GM18505 (cell line): ENCODE measurements at regions not wholly inside any gene's neighbourhood (a gene's known extent, or its start where the extent isn't known, plus 50 kb on each side); places are given as distances from the start of the nearest gene placed in this dataset.

Experiments used
- ATAC-seq: cut with Tn5 transposase; IDR thresholded peaks from one replicate; pipeline ENCODE4 v1.9.1; 2021; ENCODE audit not compliant: unreplicated experiment
- POLR2A ChIP-seq: IDR thresholded peaks from 4 replicates; pipeline ENCODE4 v1.6.1; 2011; ENCODE audit warnings: borderline replicate concordance; ENCODE audit not compliant: insufficient read depth, insufficient read length; ENCODE audit errors: extremely low read depth

DNA sequence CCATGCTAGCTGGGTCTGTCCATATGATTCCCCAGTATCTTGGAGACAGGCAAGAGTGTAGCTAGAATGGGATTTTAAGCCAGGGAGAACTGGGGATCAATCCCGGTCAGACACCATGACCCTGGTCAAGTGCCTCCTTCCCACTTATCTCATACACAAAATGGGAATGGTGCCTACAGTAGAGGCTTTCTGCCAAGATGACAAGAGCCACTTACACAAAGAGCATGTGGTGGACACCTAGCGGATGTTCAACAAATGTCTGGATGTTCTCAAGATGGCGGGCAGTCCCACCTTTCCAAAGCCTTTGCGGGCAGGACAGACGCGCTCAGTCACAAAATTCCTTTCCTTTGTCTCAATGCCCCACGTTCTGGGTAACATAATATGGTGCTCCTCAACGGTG lies 57.3 kb downstream of the MAF start:
- ATAC-seq: no peak
- TF ChIP-seq POLR2A: no peak

DNA sequence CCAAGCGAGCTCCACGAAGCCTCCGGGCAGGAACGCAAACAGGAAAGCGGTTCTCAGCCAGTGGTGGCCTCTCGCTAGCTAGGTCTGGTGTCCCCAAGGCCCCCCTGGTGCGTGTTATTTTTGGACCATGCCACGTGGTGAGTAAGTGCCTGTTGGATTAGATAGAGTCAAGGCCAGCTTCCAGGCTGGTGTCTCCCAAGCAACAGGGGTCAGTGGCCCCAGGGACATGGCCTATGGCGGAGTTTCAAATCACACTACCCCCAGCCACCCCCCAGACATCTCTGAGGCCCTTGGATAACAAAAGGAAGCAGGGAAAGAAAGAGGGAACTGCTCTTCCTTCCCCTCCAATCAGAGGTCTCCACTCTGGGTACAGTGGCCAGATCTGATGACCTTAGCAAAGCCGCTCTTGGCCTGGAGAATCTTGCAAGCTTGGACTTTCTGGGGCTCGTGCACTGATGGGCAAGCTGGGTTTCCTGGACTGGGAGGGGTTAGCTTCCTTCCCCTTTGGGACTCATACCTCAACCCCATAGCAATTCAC lies 58.2 kb downstream of the MAF start:
- ATAC-seq: no peak
- TF ChIP-seq POLR2A: no peak

DNA sequence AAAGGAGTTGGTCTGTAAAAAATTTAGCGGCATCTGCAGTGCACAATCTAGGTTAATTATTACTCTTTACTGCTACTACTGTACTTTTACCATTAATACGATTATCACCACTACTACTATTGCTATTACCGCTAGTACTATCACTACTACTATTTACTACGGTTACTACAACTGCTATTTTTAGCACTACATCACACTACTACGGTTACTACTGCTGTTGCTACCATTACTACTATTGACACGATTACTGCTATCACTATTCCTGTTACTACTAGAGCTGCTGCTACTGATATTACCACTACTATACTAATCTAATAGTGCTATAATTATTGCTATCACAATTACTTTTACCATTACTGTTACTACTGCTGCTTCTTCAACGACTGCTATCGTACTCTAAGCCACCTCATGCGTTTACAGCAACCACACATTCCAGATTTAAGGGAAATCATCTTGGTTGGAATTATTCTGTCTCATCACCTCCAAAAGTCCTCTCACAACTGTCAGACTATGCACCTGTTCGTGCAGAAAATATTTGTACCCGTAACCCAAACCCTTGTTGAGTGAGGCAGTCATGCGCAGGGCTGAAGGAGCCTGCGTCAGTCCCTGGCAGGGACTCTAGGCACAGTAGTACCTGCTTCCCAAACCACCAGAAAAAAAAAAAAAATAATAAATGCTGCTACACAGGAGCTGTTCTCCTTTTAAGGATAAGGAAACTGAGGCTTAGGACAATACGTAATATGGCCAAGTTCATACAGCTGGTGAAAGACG lies 59.5 kb downstream of the MAF start:
- no peak for TF ChIP-seq POLR2A
- no peak for ATAC-seq

DNA sequence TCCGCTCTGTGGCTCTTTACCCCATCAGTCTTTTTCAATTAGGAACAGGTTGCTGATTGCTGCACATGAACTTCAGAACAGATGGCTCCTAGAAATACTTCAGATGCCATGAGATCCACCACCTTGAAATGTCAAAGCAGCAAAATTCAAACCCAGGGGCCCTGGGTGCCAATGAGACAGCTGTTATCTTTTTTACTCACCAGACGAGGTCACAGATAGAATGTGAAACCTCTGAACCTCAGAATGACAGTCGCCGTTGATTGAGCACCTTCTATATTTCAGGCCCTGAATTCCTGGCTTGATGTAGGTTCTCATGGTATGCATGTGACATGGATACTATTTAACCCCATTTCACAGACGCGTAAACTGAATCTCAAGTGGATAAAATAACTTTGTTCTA lies 63.0 kb downstream of the MAF start:
- TF ChIP-seq POLR2A: no peak
- ATAC-seq: no peak

DNA sequence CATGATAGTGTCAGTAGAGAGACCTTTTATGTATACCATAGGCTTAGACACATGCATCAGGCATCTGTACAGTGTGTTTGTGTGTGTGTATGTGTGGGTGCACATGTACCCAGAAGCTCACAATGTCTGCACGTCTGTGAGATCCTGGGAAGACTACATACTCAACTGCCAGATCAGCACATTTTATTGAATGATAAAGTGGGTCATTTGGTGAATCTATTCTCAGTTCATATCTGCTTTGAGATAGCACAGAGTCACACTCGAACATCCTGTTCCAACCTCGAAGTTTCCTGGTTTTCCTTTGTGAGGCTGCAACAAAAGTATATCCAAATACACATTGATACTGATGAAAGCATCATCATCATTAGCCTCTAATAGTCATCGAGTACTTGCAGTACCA lies 63.6 kb downstream of the MAF start:
- TF ChIP-seq POLR2A: no peak
- ATAC-seq: no peak

DNA sequence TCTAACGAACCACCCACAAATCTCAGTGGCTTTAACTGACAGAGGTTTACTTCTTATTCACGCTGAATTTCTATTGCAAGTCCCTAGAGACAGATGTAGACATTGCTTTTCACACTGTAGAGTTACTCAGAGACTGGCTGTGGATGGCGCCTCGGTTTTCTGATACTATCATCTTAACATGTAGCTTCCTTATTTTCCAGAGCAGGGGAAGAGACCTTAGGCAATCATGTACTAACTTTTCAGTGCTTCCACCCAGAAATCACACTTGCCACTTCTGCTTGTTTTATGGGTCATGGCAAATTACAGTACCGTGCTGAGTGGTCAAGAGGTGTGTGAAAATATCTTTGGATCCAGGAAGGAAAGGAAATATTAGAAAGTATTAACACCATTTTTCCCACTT lies 65.4 kb downstream of the MAF start:
- no peak for ATAC-seq
- no peak for TF ChIP-seq POLR2A

DNA sequence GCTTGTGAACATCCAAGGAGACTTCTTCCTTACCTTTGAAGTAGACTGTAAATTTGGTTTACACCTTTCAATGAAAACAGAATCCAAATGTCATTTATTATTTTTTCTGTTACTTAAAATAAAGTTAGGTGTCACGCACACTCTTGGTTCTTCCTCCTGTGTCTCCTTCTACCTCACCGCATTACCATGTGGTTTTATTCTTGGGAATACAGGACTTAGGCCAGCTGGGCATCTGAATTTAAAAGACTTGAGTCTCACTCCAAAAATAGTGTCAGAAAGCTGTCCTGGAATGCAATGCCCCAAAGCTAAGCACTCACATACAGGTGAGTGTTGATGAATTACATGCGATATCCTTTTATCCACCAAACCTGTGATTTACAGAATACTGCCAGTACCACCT lies 66.4 kb downstream of the MAF start:
- no peak for TF ChIP-seq POLR2A
- no peak for ATAC-seq

DNA sequence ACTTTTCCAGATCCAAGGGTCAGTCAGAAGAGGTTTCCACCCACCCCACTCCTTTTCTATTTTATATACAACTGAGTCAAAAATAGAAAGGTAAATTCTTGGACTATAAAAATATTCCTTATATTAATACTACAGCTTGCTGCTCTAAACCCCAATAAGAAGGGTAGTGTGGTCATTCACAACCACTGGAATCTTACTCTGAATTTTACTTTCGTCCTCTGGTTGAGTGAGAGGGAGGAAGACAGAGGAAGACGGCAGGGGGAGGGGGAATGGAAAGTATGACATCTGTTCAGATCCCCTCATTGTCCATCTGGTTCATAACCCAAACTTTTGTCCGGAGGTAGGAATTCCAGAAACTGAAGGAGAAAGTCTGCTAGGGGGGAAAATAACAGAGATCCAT lies 67.2 kb downstream of the MAF start:
- no peak for ATAC-seq
- no peak for TF ChIP-seq POLR2A

DNA sequence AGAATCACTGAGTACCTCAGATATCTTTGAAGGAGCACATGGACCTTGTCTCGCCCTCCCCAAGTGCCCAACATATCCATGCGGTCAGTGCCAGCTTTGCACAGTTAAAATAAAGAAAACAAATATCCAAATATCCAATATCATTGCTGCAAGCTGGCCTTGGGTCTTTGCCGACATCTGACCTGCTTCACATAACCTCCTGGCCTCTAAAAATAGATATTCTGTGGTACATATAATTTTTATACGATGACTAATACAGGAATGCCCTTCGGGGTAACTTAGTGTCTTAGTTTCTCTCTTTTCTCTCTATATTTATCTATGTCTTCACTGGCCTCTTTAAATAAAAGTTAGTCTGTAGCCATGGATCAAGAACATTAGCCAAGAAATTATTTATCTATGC lies 67.8 kb downstream of the MAF start:
- TF ChIP-seq POLR2A: no peak

DNA sequence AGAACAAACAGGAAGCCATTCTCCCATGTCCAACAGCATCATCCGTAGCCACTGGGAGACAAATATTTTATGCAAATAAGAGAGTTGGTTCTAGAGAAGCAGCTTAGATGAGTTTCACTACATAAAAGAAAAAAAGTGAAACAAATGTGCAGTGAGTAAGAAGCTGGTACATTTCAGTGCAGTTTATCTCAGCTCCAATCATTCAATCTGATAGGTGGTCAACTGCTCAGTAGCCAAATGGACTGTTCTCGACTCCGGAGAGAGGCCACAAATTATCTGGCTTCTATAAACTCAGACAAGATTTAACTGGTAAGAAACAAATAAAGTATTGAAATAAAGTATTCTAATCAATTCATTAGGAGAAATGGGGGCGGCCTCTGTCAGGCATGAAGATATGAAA lies 68.3 kb downstream of the MAF start:
- ATAC-seq: no peak
- no peak for TF ChIP-seq POLR2A

More for the DNA sequence above, 67.8 kb downstream of the MAF start:
- ATAC-seq: no peak

DNA sequence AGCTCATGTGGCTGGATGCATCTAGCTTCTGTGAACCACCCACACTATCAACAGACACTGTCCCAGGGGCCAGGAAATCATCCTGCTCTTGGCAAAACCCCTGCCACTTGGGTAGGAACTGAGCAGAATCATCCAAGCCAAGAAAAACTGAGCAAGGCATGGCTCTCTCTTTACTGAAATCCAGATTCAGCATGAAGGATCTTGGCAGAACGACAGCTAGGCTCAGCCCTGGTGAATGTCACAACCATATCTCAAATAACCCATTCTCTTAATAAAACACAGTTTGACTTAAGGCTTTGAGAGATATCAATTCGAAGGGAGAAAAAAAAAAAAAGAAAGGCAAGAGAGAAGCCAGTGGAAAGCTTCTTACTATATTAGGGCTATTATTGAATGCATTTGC lies 72.2 kb downstream of the MAF start:
- no peak for ATAC-seq
- TF ChIP-seq POLR2A: no peak

DNA sequence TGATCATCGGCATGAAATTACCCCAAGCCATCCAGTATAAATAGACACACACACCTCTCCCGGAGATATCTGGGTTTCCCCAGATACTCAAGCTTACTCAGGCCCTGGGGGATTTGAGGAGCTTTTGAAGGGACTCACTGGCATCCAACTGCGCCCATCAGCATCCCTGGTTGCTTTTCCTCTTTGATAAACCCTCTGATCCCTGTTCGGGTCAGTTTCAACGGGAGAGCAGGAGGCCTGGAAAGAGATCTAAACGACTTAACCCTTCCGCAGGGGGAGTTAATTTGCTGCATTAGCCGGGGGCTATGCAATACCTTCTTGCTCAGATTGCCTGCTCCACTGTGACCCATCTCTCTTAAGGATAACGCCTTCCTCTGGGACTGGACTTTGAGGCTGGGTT lies 76.6 kb downstream of the MAF start:
- TF ChIP-seq POLR2A: no peak
- ATAC-seq: no peak

DNA sequence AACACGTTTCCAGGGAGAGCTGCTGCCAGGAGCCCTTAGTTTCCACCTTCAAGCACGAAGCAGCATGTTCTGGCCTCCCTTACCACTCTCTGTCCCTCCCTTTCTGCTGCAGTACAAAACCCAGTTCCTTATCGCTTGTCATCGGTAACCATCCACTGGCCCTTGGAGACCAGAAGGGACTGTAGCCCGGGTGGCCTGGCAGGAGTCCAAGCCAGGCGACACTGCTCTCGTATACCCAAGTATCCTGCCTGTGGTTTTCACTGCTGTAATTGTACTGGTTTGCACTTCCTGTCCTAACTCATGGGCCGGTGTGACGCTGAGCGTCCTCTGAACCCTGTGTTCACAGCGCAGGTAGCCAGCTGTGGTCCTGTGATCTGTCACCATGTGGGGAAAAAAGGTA lies 81.1 kb downstream of the MAF start:
- TF ChIP-seq POLR2A: no peak
- ATAC-seq: no peak

DNA sequence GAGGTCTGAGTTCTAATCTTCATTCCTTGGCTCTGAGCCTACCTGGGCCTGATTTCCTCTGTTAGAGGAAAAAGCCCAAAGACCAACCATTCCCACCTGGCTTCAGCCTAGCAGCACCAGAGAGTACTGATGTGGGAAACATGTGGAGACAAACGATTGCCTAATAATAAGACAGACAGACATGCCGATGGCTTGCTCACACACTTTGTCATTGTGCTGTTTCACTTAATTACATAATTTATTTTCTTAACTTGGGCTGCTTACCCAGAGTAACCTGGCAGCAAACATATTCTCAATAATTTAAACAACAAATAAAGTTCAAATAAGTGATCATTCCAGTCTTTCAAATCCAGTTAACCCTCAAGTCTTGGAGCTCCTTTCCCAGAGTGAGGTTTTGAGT lies 83.4 kb downstream of the MAF start:
- ATAC-seq: no peak
- no peak for TF ChIP-seq POLR2A
